Mesenchymal stem cell (in vitro differentiated cells and primary cell): ENCODE measurements at regions not wholly inside any gene's neighbourhood (a gene's known extent, or its start where the extent isn't known, plus 50 kb on each side); places are given as distances from the start of the nearest gene placed in this dataset.
"Not testable (repeated sequence)": the region's sequence is repeated elsewhere in the genome, so short reads cannot be mapped to it uniquely, and the experiment has no call there.

Experiments
- DNase-seq: peaks from one replicate; pipeline ENCODE4 v3.0.0-alpha.2; 2013
- H2AFZ ChIP-seq: one replicate; pipeline ENCODE4 v1.6.1; 2013; ENCODE audit warnings: low read depth, mild to moderate bottlenecking, control low read depth, inconsistent platforms, low read length, moderate library complexity
- H2AK5ac ChIP-seq: 2 replicates; pipeline ENCODE4 v1.6.1; 2013; ENCODE audit warnings: low read length, moderate library complexity, mild to moderate bottlenecking, inconsistent platforms; ENCODE audit not compliant: severe bottlenecking
- H2BK120ac ChIP-seq: one replicate; pipeline ENCODE4 v1.6.1; 2013; ENCODE audit warnings: low read depth, mild to moderate bottlenecking, inconsistent platforms, low read length, moderate library complexity
- H2BK12ac ChIP-seq, 2 experiments: one replicate each; pipeline ENCODE4 v1.6.1; 2013; ENCODE audit warnings: inconsistent platforms in 2 of 2, low read length in 2 of 2, mild to moderate bottlenecking in 2 of 2, moderate library complexity in 2 of 2, control low read depth in 1 of 2
- H2BK15ac ChIP-seq: one replicate; pipeline ENCODE4 v1.6.1; 2013; ENCODE audit warnings: mild to moderate bottlenecking, low read depth, inconsistent platforms; ENCODE audit not compliant: poor library complexity, severe bottlenecking
- H2BK5ac ChIP-seq: 2 replicates; pipeline ENCODE4 v1.6.1; 2013; ENCODE audit warnings: low read depth, mild to moderate bottlenecking, low read length, control low read depth, inconsistent platforms; ENCODE audit not compliant: poor library complexity, severe bottlenecking
- H3K14ac ChIP-seq, 2 experiments: one replicate each; pipeline ENCODE4 v1.6.1; 2013; ENCODE audit warnings: inconsistent platforms in 2 of 2, low read length in 2 of 2, control low read depth in 1 of 2, mild to moderate bottlenecking in 1 of 2, moderate library complexity in 1 of 2
- H3K18ac ChIP-seq, 2 experiments: one replicate each; pipeline ENCODE4 v1.6.1; 2013; ENCODE audit warnings: inconsistent platforms in 2 of 2, low read length in 2 of 2, control low read depth in 1 of 2, low read depth in 1 of 2, mild to moderate bottlenecking in 1 of 2
- H3K23ac ChIP-seq, 2 experiments: one replicate each; pipeline ENCODE4 v1.6.1; 2013; ENCODE audit warnings: inconsistent platforms in 2 of 2, low read length in 2 of 2, mild to moderate bottlenecking in 2 of 2, moderate library complexity in 2 of 2, control low read depth in 1 of 2
- H3K27ac ChIP-seq: 2 replicates; pipeline ENCODE4 v1.5.1; 2013; ENCODE audit warnings: mild to moderate bottlenecking, moderate library complexity, low read length, control low read depth, inconsistent platforms; ENCODE audit not compliant: poor library complexity, severe bottlenecking
- H3K27me3 ChIP-seq, 2 experiments: 2 replicates each; pipeline versions ENCODE4 v1.6.1 to v1.7.0; 2013; ENCODE audit warnings: low read length in 2 of 2, mild to moderate bottlenecking in 2 of 2, moderate library complexity in 2 of 2, control low read depth in 1 of 2, inconsistent platforms in 1 of 2; ENCODE audit not compliant: control insufficient read depth in 1 of 2, insufficient read depth in 1 of 2
- H3K36me3 ChIP-seq, 2 experiments: 2 replicates each; pipeline versions ENCODE4 v1.6.1 to v1.7.0; 2013; ENCODE audit warnings: low read length in 2 of 2, control low read depth in 1 of 2, inconsistent platforms in 1 of 2, low read depth in 1 of 2, mild to moderate bottlenecking in 1 of 2; ENCODE audit not compliant: insufficient read depth in 2 of 2, control insufficient read depth in 1 of 2
- H3K4ac ChIP-seq, 2 experiments: one replicate each; pipeline ENCODE4 v1.6.1; 2013; ENCODE audit warnings: inconsistent platforms in 2 of 2, low read length in 2 of 2, mild to moderate bottlenecking in 2 of 2, moderate library complexity in 2 of 2, control low read depth in 1 of 2, low read depth in 1 of 2
- H3K4me1 ChIP-seq: 2 replicates; pipeline ENCODE4 v1.6.1; 2013; ENCODE audit warnings: low read depth, low read length, control low read depth; ENCODE audit not compliant: control insufficient read depth, insufficient read depth
- H3K4me2 ChIP-seq: 2 replicates; pipeline ENCODE4 v1.6.1; 2013; ENCODE audit warnings: low read length, mild to moderate bottlenecking, inconsistent platforms; ENCODE audit not compliant: poor library complexity, severe bottlenecking
- H3K4me3 ChIP-seq, 2 experiments: 2 replicates each; pipeline versions ENCODE4 v1.5.1 to v1.7.0; 2013; ENCODE audit warnings: low read length in 2 of 2, mild to moderate bottlenecking in 2 of 2, control low read depth in 1 of 2, low read depth in 1 of 2; ENCODE audit not compliant: insufficient read depth in 1 of 2
- H3K79me1 ChIP-seq: replicated peaks from 2 replicates; pipeline ENCODE4 v1.6.1; 2013; ENCODE audit warnings: mild to moderate bottlenecking, control low read depth, low read length, inconsistent platforms; ENCODE audit not compliant: poor library complexity, severe bottlenecking
- H3K9ac ChIP-seq: 2 replicates; pipeline ENCODE4 v1.7.0; 2013; ENCODE audit warnings: mild to moderate bottlenecking, low read length, moderate library complexity
- H3K9me3 ChIP-seq: 2 replicates; pipeline ENCODE4 v1.7.0; 2013; ENCODE audit warnings: mild to moderate bottlenecking, low read length; ENCODE audit not compliant: control insufficient read depth
- H4K8ac ChIP-seq: one replicate; pipeline ENCODE4 v1.6.1; 2013; ENCODE audit warnings: inconsistent platforms, mild to moderate bottlenecking, low read length, moderate library complexity
- H4K91ac ChIP-seq: one replicate; pipeline ENCODE4 v1.6.1; 2013; ENCODE audit warnings: mild to moderate bottlenecking, low read length, inconsistent platforms
- WGBS: methylation state at CpG from one replicate; pipeline ENCODE4 v1.1.7; 2013; ENCODE audit warnings: mixed read lengths; 5-methylcytosine and 5-hydroxymethylcytosine counted together

DNA sequence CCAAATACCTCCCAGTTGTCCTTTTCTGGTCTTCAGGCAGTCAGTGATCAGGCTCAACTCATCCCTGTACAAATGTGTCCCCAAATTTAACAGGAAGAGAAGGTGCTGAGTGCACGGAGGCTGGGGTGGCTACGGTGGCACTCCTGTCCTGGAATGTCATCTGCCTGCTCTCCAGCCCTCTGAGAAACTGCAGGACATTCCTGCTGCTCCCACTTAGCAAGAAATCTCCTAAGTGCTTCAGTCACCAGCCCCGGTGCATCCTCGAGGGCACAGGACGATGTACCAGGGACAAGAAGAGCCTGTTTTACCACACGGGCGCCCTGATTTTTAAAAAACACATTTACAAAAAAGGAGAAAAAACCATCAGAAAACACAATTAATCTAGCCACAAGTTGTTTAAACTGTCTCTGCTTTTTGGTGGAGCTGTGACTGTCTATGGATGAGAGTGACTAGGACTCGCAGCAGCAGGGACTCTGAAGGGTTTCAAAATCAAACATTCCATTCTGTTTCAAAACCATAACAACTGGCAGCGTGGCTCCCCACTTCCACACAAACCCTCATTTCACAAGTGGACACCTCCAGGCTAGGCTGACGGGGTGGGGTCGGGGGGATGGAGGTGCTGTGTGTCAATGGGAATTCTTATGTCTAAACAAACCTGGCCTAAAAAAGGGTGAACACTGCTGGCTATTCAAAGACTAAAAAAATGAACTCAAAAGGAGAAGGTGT lies 65.3 kb upstream of the CNEP1R1 start:
- no peak overlapping the region for H2BK5ac ChIP-seq
- H4K8ac ChIP-seq: no peak overlapping the region
- no peak overlapping the region for H2AFZ ChIP-seq
- H3K9ac ChIP-seq: no peak overlapping the region
- DNase-seq: no peak
- no peak overlapping the region for H3K4me3 ChIP-seq
- H3K18ac ChIP-seq: no peak overlapping the region
- H3K9me3 ChIP-seq: no peaks in the 10 kb centered on the region
- H3K79me1 ChIP-seq: no peaks in the 10 kb centered on the region
- H3K27ac ChIP-seq: no peak overlapping the region
- H2BK120ac ChIP-seq: no peak overlapping the region
- no peaks in the 10 kb centered on the region for H3K36me3 ChIP-seq
- H3K4me1 ChIP-seq: peaks cover 2% of the 10 kb centered on the region
- WGBS: 82% methylated on average over 7 of the region's 11 CpGs
- no peak overlapping the region for H2BK12ac ChIP-seq
- no peak overlapping the region for H3K23ac ChIP-seq
- no peak overlapping the region for H2BK15ac ChIP-seq
- H4K91ac ChIP-seq: no peak overlapping the region
- no peak overlapping the region for H3K4me2 ChIP-seq
- H3K4ac ChIP-seq: no peak overlapping the region
- H3K27me3 ChIP-seq: peaks cover 8 to 24% of the 10 kb centered on the region in 2 experiments
- no peak overlapping the region for H3K14ac ChIP-seq
- no peak overlapping the region for H2AK5ac ChIP-seq

- H3K18ac ChIP-seq: no peak overlapping the region
- H3K14ac ChIP-seq: no peak overlapping the region
- H3K9me3 ChIP-seq: no peaks in the 10 kb centered on the region
- no peak for DNase-seq
- H3K36me3 ChIP-seq: no peaks in the 10 kb centered on the region
- peaks cover 2% of the 10 kb centered on the region for H3K4me1 ChIP-seq
- WGBS: 86% methylated on average over 3 of the region's 3 CpGs
- H3K23ac ChIP-seq: no peak overlapping the region
- no peak overlapping the region for H2BK5ac ChIP-seq
- no peak overlapping the region for H3K9ac ChIP-seq
- H2BK12ac ChIP-seq: no peak overlapping the region
- no peak overlapping the region for H3K4me3 ChIP-seq
- no peak overlapping the region for H2AK5ac ChIP-seq
- no peak overlapping the region for H4K91ac ChIP-seq
- H3K4me2 ChIP-seq: no peak overlapping the region
- no peak overlapping the region for H2BK120ac ChIP-seq
- no peak overlapping the region for H3K27ac ChIP-seq
- no peaks in the 10 kb centered on the region for H3K79me1 ChIP-seq
- H2BK15ac ChIP-seq: no peak overlapping the region
- no peak overlapping the region for H2AFZ ChIP-seq
- peaks cover 8 to 24% of the 10 kb centered on the region in 2 experiments for H3K27me3 ChIP-seq
- no peak overlapping the region for H4K8ac ChIP-seq
- H3K4ac ChIP-seq: no peak overlapping the region
Measured at GRCh38 chr16:49961089-49961488, 63.9 kb upstream of the CNEP1R1 start.

DNA sequence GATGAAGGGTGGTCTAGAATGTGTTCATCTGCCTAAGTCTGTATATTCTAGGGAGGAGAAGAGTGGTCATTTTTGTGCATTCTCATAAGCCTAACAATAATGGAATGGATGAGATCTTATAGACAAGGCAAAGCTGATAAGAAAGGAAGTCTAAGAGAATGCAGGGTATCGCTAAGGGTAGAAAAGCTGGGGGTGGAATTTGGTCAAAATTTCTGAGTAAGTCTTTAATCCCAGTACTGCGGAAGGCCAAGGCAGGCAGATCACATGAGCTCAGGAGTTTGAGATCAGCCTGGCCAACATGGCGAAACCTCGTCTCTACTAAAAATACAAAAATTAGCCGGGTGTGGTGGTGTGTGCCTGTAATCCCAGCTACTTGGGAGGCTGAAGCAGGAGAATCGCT lies 62.5 kb upstream of the CNEP1R1 start:
- not testable (repeated sequence) for H4K91ac ChIP-seq, H2BK12ac ChIP-seq, H2BK15ac ChIP-seq, H2BK120ac ChIP-seq, H2AFZ ChIP-seq, H2BK5ac ChIP-seq, H3K27ac ChIP-seq, H3K79me1 ChIP-seq, H3K9me3 ChIP-seq, H3K18ac ChIP-seq, H3K4me3 ChIP-seq, H3K9ac ChIP-seq, H4K8ac ChIP-seq, DNase-seq, H3K36me3 ChIP-seq, H3K4me2 ChIP-seq, H3K23ac ChIP-seq, H3K14ac ChIP-seq, H3K4ac ChIP-seq, H3K4me1 ChIP-seq, H2AK5ac ChIP-seq
- H3K27me3 ChIP-seq: peaks cover 8 to 36% of the 10 kb centered on the region in 2 experiments
- WGBS: 94% methylated on average over 6 of the region's 6 CpGs

DNA sequence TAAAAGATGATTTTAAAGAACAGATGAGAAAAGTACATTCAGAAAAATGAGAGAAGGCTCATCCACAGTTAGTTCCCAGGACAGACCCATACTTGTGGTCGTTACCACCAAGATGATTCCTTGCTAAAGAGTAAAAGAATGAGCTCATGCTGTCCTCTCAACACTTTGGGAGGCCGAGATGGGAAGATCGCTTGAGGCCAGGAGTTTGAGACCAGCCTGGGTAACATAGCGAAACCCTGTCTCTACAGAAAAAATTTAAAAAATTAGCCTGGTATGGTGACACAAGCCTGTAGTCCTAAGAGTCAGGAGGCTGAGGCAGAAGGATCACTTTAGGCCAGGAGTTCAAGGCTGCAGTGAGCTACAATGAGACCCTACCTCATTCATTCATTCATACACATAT lies 60.7 kb upstream of the CNEP1R1 start:
- Histone ChIP-seq H3K27ac (no peak overlapping the region), H3K79me1 (no peaks in the 10 kb centered on the region), H3K4me3 (no peak overlapping the region), H2AK5ac (no peak overlapping the region), H3K9ac (no peak overlapping the region), H4K8ac (no peak overlapping the region), H3K36me3 (no peaks in the 10 kb centered on the region), H3K4ac (no peak overlapping the region), H3K18ac (no peak overlapping the region), H2BK15ac (no peak overlapping the region), H3K14ac (no peak overlapping the region), H2BK120ac (no peak overlapping the region), H3K23ac (no peak overlapping the region), H2AFZ (no peak overlapping the region), H3K4me2 (no peak overlapping the region), H3K4me1 (no peaks in the 10 kb centered on the region), H2BK12ac (no peak overlapping the region), H3K27me3 (peaks cover 9 to 44% of the 10 kb centered on the region in 2 experiments), H2BK5ac (no peak overlapping the region), H4K91ac (no peak overlapping the region), H3K9me3 (no peaks in the 10 kb centered on the region)
- DNase-seq: no peak
- 73% methylated on average over 4 of the region's 4 CpGs for WGBS
